ENCODE measurements at regions not wholly inside any gene's neighbourhood (a gene's known extent, or its start where the extent isn't known, plus 50 kb on each side); places are given as distances from the start of the nearest gene placed in this dataset.

- Histone ChIP-seq H2AFZ (ENCODE audit: low read length) (no peak overlapping the region), H3K27ac (ENCODE audit: low read depth, low read length, poor library complexity, severe bottlenecking) (no peak overlapping the region), H3K27me3 (ENCODE audit: insufficient read depth, low read length) (no peaks in the 10 kb centered on the region), H3K36me3 (ENCODE audit: insufficient read depth, low read length) (no peaks in the 10 kb centered on the region), H3K9me3 (ENCODE audit: low read length) (no peaks in the 10 kb centered on the region), H3K79me2 (ENCODE audit: insufficient read depth, low read length) (no peaks in the 10 kb centered on the region), H4K20me1 (ENCODE audit: insufficient read depth, low read length) (no peaks in the 10 kb centered on the region), H3K4me1 (ENCODE audit: insufficient read depth, low read length, severe bottlenecking) (no peaks in the 10 kb centered on the region), H3K4me2 (ENCODE audit: low read length) (no peak overlapping the region), H3F3A (ENCODE audit: insufficient read depth, low read length) (no peaks in the 10 kb centered on the region), H3K9ac (ENCODE audit: low read length) (no peak overlapping the region), H3K4me3 (ENCODE audit: low read depth, low read length, poor library complexity, severe bottlenecking) (no peak overlapping the region), H3K9me2 (ENCODE audit: low read depth, low read length) (no peaks in the 10 kb centered on the region)
- TF ChIP-seq CTCF (IDR thresholded peaks at IDR 0.05; ENCODE audit: low read length) = no peak
- TF ChIP-seq EZH2 (IDR thresholded peaks at IDR 0.05; ENCODE audit: borderline replicate concordance, low read length) = no peak
Measured at GRCh38 chrX:46260499-46260898, 284.7 kb downstream of the ZNF674 start.

- Histone ChIP-seq H3K9me2 (ENCODE audit: low read depth, low read length) (no peaks in the 10 kb centered on the region), H3K36me3 (ENCODE audit: insufficient read depth, low read length) (no peaks in the 10 kb centered on the region), H3K27me3 (ENCODE audit: insufficient read depth, low read length) (no peaks in the 10 kb centered on the region), H3F3A (ENCODE audit: insufficient read depth, low read length) (no peaks in the 10 kb centered on the region), H3K79me2 (ENCODE audit: insufficient read depth, low read length) (no peaks in the 10 kb centered on the region), H3K4me2 (ENCODE audit: low read length) (no peak overlapping the region), H3K9me3 (ENCODE audit: low read length) (no peaks in the 10 kb centered on the region), H2AFZ (ENCODE audit: low read length) (no peak overlapping the region), H3K9ac (ENCODE audit: low read length) (no peak overlapping the region), H3K27ac (ENCODE audit: low read depth, low read length, poor library complexity, severe bottlenecking) (no peak overlapping the region), H3K4me1 (ENCODE audit: insufficient read depth, low read length, severe bottlenecking) (no peaks in the 10 kb centered on the region), H4K20me1 (ENCODE audit: insufficient read depth, low read length) (no peaks in the 10 kb centered on the region), H3K4me3 (ENCODE audit: low read depth, low read length, poor library complexity, severe bottlenecking) (no peak overlapping the region)
- no peak for TF ChIP-seq CTCF (IDR thresholded peaks at IDR 0.05; ENCODE audit: low read length)
- no peak for TF ChIP-seq EZH2 (IDR thresholded peaks at IDR 0.05; ENCODE audit: borderline replicate concordance, low read length)
Measured at GRCh38 chrX:46258356-46258755, 286.9 kb downstream of the ZNF674 start.

GRCh38 chrX:46257451-46257879, 287.8 kb downstream of the ZNF674 start:
- Histone ChIP-seq H3K4me1 (ENCODE audit: insufficient read depth, low read length, severe bottlenecking) (no peaks in the 10 kb centered on the region), H3K79me2 (ENCODE audit: insufficient read depth, low read length) (no peaks in the 10 kb centered on the region), H3K4me2 (ENCODE audit: low read length) (no peak overlapping the region), H3K36me3 (ENCODE audit: insufficient read depth, low read length) (no peaks in the 10 kb centered on the region), H3K9ac (ENCODE audit: low read length) (no peak overlapping the region), H3K9me2 (ENCODE audit: low read depth, low read length) (no peaks in the 10 kb centered on the region), H4K20me1 (ENCODE audit: insufficient read depth, low read length) (no peaks in the 10 kb centered on the region), H3K4me3 (ENCODE audit: low read depth, low read length, poor library complexity, severe bottlenecking) (no peak overlapping the region), H3F3A (ENCODE audit: insufficient read depth, low read length) (no peaks in the 10 kb centered on the region), H3K9me3 (ENCODE audit: low read length) (no peaks in the 10 kb centered on the region), H3K27ac (ENCODE audit: low read depth, low read length, poor library complexity, severe bottlenecking) (no peak overlapping the region), H2AFZ (ENCODE audit: low read length) (no peak overlapping the region), H3K27me3 (ENCODE audit: insufficient read depth, low read length) (no peaks in the 10 kb centered on the region)
- TF ChIP-seq CTCF (IDR thresholded peaks at IDR 0.05; ENCODE audit: low read length) (no peak), EZH2 (IDR thresholded peaks at IDR 0.05; ENCODE audit: borderline replicate concordance, low read length) (no peak)

All from OCI-LY1 (cell line).